SIG-M5 treated with dmso at 0.1 percent for 504 hours (cell line): ENCODE measurements at regions not wholly inside any gene's neighbourhood (a gene's known extent, or its start where the extent isn't known, plus 50 kb on each side); places are given as distances from the start of the nearest gene placed in this dataset.

Experiments
- DNase-seq: peaks from one replicate; lab custom pipeline; 2025; ENCODE audit not compliant: unreplicated experiment; lab: John Stamatoyannopoulos, UW

DNA sequence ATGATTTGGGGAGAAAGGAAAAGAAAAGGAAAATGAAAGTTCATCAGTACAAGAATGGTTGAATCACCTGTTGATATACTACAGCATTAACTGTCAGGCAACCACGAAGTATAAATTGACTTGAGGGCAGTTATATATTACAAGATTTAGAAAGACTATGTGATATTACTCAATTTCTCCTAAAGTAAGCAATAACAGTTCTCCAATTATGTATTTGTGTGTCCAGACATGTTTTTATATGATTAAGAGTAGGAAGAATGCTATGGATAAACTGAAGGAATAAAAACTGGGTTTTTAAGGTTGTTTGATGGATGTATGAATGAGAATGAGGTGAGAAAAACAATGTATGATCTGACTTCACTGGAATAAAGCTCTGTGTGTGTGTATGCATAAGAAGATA lies 2234.4 kb downstream of the ARAP2 start:
- no peak for DNase-seq

DNA sequence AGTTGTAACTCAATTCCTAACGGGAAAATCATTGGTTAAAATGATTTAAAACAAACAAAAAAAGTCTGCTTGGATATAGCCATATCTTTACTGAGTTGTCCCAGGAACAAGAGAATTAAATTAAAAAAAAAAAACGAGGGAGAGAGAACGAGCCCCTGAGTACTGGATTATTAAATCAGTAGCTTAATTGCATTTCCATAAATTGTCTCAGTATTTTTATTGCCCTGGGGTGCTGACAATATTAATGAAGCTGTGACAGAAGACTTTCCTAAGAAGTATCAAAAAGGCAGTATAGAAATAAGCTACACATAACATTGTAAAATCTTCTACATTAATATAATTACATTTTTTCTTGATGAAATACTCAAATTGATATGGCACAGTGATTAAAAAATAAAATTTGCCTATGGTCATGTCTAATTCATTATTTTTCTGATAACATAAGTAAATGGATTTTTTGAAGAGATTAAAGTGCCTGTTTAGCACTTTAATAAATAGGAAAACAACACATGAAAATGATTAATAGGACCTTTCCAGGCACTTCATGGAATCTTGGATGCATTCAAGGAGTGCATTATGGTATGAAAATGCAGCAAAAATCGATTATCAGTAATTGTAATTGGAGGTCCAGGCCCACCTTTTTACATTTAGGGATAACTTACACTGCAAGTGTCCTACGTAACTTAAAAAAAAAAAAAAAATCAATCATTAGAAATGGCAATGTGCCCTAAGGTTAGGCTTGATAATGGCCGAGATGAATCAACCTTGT lies 2233.4 kb downstream of the ARAP2 start:
- DNase-seq, result no peak

DNA sequence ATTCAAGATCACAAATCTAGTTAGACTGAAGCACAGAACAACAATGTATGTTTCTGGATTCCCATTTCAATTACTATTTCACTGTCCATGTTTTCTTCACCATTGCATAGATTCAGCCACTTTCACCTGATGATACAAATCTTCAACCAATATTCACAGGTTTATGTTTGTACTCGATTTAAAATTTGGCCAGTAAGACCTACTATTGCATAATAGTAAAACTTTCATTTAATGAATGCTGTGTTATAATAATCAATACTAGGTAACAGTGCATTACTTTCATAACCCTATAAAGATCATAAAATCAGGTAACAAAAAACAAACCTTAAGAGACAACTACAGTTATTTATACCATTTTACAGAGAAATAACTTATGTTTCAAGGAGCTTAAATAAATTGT lies 2209.1 kb downstream of the ARAP2 start:
- DNase-seq, result no peak

DNA sequence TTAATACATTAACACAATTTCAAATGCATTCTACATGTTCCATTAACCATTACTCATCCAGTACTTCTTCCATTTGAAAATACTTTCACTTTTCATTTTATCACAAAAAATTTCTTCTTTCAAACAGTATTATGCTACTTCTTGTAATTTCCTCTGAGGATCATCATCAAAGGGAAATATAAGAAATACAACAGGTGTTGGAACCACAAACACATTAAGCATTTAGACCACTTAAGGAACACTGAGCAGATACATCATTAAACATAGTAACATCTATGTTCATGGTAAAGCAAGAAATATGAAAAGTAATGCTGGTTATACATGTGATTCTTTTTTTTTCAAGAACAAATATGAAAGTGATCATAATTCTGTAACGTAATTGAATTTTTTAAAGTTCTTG lies 2207.0 kb downstream of the ARAP2 start:
- no peak for DNase-seq

DNA sequence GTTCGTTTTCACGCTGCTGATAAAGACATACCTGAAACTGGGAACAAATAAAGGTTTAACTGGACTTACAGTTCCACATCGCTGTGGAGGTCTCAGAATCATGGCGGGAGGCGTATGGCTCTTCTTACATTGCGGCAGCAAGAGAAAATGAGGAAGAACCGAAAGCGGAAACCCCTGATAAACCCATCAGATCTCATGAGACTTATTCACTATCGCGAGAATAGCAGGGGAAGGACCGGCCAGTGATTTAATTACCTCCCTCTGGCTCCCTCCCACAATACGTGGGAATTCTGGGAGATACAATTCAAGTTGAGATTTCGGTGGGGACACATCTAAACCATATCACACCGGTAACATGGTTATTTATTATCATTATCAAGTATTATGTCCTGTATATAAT lies 2204.5 kb downstream of the ARAP2 start:
- no peak for DNase-seq

DNA sequence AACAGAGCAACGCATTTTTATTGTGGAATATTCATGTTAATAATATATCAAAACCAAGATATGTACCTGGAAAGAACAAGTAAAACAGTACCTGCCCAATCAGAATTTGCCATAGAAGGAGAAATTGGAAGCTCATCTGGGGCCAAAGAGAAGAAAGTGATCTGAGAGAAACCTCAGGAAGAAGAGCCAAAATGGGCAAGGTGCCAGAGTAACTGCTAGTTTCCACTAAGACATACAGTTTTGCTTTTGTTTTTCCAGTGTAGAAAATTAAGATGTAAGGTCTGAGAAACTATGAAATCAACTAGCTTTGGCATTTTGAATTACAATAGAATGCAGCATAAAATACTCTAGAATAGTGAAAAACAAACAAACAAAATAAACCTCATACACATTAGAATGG lies 2201.2 kb downstream of the ARAP2 start:
- DNase-seq, result no peak

DNA sequence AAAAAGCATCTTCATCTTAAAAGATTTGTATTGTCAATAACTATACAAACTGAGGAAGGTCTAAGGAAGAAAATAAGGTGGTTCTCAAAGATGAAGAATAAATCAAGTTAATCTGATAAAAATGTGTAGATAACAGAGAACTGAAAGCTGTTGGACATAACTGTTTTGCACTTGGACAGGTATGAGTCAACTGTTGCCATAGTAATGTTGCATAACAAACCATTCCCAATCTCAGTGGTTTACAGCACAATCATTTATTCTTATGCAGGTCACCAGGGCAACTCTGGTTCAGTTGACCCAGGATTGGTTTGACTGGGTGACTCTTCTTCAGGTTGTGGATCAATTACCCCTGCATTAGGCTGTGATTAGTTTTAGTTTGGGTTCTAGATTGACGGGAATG lies 2197.7 kb downstream of the ARAP2 start:
- no peak for DNase-seq

DNA sequence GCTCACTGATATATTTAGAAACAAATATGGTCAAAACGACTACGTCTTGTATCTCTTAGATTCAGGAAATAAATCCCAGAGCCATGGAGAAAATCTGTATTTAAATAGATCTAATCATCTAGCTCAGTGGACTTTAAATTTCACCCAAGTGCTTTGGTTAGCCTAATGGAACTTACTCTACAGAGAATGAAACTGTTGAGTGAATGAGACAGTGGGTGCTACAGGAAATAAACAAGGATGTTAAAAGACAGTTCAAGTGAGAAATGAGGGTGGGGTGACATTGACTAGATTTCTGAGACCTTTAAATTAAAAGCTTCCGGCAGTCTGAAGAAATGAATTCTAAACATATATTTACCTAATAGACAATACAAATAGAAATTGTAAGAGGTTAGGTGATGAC lies 2197.0 kb downstream of the ARAP2 start:
- DNase-seq, result no peak

DNA sequence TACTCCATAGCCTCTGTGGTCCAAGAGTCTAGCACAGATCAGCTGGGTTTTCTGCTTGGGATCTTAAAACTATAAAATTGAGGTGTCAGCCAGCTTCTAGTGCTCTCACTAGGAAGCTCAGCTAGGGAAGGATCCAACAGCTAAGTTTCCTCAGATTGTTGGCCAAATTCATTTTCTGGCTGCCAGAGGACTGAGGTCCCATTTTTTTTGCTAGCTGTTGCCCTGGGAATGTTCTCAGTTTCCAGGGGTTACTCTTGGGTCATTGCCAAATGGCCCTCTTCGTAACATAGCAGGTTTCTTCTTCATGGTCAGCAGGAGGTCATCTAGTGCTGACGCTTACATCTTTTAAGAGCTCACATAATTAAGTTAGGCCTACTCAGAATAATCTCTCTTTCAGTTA lies 2178.2 kb downstream of the ARAP2 start:
- no peak for DNase-seq

DNA sequence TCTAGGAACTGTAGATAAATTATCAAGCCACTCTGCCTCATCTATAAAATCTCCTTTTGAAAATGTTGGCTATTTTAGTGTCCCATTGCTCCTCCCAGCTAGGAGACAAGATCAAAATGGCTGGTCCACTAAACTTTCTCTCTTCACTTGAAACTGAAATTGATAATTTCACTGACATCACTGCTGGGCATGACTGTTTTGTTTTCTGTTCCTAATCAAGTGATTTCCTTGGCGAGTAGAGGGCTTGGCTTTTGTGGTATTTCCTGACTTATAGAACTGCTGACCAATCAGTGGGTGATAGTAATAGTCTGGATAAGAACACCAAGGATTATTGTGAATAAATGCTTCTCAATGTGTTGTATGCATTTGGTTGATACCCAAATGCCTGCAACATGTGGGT lies 2152.9 kb downstream of the ARAP2 start:
- no peak for DNase-seq

DNA sequence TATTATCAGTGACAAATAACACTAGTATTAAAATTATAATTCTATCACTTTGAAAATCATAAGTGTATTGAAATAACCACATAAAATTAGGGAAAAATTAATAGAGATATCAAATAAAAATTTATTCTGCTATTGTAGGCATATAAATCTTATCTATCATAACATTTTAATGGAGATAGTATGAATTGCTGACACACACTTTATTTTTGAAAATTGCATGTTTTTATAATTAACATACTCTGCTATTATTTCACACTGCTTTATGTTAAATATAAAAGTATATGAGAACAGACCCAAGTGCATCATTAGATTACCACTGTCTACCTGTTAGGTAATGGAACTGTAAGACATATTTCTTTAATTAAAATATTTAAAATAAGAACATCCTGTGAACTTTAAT lies 2150.2 kb downstream of the ARAP2 start:
- no peak for DNase-seq

DNA sequence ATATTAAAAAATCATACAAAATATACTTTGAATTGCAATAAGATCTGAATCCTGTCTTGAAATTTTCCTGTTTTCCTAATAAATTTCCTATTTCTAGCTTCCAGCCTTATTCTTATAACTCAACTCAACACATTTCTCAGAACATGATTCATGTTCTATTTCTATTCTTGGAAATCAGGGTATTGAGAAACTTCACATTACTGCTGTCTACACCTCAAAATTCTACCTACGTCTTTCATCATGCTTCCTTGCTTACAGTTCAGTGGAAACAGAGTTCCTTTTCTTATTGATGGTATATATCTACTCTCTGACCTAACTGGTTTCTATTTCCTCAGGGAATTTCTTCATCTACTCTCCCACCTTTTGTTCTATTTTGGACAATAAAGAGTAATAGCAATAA lies 2139.0 kb downstream of the ARAP2 start:
- no peak for DNase-seq

DNA sequence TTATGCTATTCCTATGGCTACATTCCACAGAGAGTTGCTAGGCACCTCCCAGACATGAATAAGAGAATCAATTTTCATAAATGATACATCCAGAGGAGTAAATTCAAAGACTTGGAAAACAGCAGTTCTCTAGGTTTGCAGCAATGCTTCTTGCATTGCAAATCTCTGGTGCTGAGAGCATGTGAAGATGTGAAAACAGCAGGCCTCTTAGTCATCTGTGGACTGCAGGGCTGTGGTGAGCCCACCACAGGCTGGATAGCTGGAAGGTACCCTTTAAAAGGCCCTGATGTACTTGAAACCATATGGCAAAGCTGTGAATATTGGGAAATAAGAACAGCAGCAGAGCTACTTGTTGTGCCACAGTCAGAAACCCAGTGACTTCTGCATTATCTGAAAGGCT lies 2135.9 kb downstream of the ARAP2 start:
- peak; percentile 51 for DNase-seq

DNA sequence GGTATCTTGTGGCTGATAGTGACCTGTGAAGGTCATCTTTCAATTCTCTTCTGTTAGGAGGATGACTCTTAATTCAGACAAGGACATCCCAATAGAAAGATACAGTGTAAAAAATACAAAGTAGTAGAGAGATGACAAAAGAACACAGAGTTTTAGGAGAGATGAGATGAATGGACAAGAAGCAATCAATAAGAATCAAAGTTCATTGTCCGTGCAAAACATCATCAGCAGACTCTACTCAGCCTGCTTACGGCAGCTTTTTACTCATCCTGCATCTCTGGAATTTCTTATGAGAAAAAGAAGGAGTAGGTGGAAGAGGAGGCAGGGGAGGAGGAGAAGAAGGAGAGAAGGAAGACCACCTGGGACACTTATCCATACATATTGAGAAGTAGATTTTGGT lies 2131.7 kb downstream of the ARAP2 start:
- no peak for DNase-seq

DNA sequence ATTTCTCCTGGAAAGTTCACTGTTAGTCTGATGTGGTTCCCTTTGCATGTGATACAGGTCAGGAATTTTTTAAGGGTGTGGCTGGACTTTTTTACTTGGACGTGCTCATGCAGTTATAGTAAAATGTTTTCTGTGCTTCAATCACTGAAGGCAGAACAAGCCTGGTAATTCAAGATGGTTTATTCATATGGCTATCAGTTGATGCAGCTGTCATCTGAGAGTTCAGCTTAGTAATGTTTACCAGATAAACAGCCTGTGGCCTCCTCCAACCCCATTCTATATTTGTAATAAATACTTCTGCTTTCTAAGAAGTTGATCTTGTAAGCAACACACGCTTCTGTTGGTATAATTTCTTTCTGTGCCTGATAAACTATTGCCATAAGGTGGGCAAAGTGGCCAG lies 2105.9 kb downstream of the ARAP2 start:
- DNase-seq, result no peak

DNA sequence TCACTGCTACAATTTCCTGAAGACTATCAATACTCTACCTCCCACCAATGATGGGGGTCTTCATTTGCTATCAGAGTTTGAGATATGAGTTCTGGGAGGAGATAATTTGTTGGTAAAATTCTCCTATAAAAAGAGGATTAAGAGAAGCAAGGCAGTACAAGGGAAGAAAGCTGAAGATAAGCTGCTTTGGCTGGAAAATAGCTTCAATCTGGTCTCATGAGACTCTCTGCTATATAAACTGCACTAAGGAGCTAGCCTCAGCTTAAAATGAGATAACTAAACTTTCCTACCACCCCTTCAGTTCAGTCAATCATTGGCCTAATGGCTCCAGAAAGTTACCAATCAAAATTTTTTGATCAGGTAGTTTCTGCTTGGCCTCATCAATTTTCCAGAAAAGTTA lies 2105.0 kb downstream of the ARAP2 start:
- no peak for DNase-seq

DNA sequence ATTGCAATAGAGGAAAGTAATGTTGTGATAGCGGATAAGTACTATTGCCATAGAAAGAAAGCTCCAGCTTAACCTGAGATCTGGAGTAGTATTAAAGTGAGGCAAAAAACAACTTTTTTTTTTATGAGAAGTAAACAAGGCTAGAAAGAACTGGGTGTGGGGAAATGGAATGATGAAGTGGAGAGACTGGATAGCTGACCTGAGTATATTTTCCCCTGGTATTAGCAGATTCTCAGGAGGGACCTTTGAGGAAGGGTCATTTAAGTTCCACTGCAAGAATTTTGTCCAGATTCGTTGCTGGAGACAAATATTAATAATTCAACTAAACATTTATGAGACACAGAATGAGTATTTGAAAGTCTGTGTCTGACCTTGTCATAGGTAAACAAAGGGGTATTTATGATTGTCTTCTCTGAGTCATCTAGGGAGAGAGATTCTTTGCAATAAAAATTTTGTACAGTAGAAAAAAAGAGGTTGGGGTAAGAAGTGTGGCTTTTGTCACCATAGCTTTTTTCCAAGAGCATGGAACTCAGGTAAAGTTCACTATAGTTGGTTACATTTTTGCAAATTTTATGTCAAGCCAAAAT lies 2095.9 kb downstream of the ARAP2 start:
- no peak for DNase-seq

DNA sequence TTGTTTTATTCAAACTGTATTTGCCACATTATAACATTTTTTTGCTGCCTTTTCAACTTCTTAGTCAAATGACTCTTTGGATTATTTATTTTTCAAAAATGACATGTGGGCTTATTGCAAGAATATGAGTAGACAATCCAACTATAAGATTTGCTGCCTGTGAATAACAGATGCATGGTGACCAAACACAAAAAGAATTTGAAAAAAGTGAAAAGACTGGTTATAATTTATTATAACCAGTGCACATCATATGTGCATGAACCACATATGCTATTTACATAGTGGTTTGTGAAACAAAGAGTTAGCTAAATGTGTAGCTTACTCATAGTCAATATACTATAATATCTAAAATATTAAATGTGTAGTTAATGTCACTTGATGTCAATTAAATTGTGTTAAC lies 2086.8 kb downstream of the ARAP2 start:
- no peak for DNase-seq

DNA sequence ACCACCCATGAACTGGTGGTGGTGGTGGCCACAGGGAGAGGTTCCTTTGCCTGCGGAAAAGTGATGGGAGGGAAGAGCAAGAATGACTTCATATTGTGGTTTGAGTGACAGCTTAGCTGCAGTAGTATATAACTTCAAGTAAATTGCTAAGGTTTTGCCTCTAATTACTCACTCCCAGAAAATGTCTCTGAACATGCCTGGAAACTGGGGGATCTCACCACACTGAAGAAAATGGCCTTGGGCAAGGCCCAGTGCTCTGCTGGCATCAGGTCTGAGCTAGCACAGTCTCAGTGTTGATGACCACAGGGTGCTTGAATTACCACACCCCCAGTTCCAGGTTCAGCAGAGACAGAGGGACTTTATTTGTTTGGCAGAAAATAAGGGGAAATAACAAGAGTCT lies 2085.4 kb downstream of the ARAP2 start:
- no peak for DNase-seq

DNA sequence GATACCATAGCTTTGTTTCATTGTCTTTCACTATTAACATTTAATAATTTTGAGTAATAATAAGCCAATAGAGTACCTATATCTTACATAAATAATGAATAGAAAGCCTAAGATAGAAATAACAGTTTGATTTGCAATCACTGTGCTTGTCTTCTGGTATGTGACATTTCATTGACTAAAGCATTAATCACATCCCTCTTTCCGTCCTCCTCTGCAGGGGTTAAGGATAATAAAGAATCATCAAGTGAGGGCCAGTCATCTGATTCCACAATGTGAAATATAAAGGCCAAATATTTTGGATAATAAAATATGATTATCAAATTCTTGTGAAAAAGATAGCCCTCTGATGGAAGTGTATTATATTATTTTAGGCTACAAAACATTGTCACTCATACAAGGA lies 2073.4 kb downstream of the ARAP2 start:
- DNase-seq, result no peak

DNA sequence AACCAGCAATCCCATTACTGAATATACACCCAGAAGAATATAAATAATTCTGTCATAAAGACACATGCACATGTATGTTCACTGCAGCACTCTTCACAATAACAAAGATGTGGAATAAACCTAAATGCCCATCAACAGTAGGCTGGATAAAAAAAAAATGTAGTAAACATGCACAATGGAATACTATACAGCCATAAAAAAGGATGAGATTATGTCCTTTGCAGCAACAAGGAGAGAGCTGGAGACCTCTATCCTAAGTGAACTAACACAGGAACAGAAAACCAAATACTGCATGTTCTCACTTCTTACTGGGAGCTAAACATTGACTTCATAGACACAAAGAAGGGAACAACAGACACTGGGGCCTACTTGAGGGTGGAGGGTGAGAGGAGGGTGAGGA lies 2067.7 kb downstream of the ARAP2 start:
- no peak for DNase-seq

DNA sequence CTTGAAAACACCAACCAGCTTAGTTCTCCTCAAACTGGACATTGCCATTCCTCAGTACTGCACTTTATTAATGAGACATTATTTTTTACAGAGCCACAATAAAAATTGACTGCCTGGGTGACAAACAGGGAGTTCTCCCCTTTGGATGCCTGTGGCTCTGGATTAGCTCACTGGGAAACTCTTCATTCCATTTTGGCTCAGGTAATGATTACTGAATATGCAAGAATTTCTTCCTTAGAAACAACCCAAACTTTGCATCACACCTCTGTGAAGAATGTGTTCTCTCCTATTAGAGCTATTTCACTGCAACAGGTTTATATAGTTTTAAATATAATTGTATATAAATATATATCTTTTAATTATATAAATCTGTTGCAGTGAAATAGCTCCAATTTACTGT lies 2065.8 kb downstream of the ARAP2 start:
- no peak for DNase-seq

DNA sequence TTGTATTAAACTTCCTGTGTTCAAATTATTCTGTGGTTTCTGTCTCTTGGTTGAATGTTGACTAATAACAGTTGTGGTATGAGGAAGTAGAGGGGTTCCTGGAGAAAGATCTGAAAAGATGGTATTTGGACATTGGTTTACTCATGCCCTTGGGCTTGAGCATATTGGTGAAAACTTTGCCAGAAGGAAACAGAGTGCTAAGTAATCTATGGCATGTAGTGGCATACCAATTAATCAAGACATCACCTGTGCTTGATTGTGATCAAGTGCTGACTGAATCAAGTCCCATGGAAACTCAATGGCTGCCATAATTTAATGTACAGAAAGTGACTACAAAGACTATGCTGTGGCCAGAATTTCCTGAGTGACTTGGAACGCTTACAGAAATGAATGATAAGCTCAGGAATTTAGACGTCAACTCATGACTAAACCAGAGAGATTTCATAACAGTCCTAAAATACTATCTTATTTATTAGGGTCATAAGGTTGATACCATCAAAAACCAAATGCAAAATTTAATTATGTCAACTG lies 2062.9 kb downstream of the ARAP2 start:
- peak; percentile 42 for DNase-seq
